ENCODE measurements at regions not wholly inside any gene's neighbourhood (a gene's known extent, or its start where the extent isn't known, plus 50 kb on each side); places are given as distances from the start of the nearest gene placed in this dataset.

GRCh38 chr18:73719611-73720010, 428.0 kb downstream of the FBXO15 start:
- no peak for DNase-seq

GRCh38 chr18:73717570-73717969, 430.1 kb downstream of the FBXO15 start:
- no peak for DNase-seq

- no peak for DNase-seq
These were observed 432.4 kb downstream of the FBXO15 start for GRCh38 chr18:73715210-73715670.

- no peak for DNase-seq
These were observed 433.2 kb downstream of the FBXO15 start for GRCh38 chr18:73714466-73714865.

GRCh38 chr18:73711256-73711655, 436.4 kb downstream of the FBXO15 start:
- no peak for DNase-seq

GRCh38 chr18:73708591-73708990, 439.0 kb downstream of the FBXO15 start:
- no peak for DNase-seq

GRCh38 chr18:73707035-73707434, 440.6 kb downstream of the FBXO15 start:
- no peak for DNase-seq

- no peak for DNase-seq
These were observed 450.3 kb downstream of the FBXO15 start for GRCh38 chr18:73697353-73697752.

- DNase-seq, result no peak
These were observed 450.9 kb downstream of the FBXO15 start for GRCh38 chr18:73696698-73697097.

- no peak for DNase-seq
These were observed 451.5 kb downstream of the FBXO15 start for GRCh38 chr18:73696171-73696570.

GRCh38 chr18:73693091-73693490, 454.5 kb downstream of the FBXO15 start:
- no peak for DNase-seq

- no peak for DNase-seq
These were observed 456.0 kb downstream of the FBXO15 start for GRCh38 chr18:73691624-73692023.

GRCh38 chr18:73691118-73691517, 456.5 kb downstream of the FBXO15 start:
- no peak for DNase-seq

GRCh38 chr18:73690222-73690621, 457.4 kb downstream of the FBXO15 start:
- DNase-seq, result no peak

- DNase-seq, result no peak
These were observed 458.6 kb downstream of the FBXO15 start for GRCh38 chr18:73688851-73689711.

GRCh38 chr18:73688161-73688560, 459.5 kb downstream of the FBXO15 start:
- no peak for DNase-seq

GRCh38 chr18:73684647-73685046, 463.0 kb downstream of the FBXO15 start:
- no peak for DNase-seq

GRCh38 chr18:73683409-73684238, 464.0 kb downstream of the FBXO15 start:
- DNase-seq, result no peak

- DNase-seq, result no peak
These were observed 465.7 kb downstream of the FBXO15 start for GRCh38 chr18:73681912-73682311.

GRCh38 chr18:73681398-73681797, 466.2 kb downstream of the FBXO15 start:
- no peak for DNase-seq

- DNase-seq, result no peak
These were observed 467.5 kb downstream of the FBXO15 start for GRCh38 chr18:73679941-73680712.

GRCh38 chr18:73677450-73677849, 470.2 kb downstream of the FBXO15 start:
- DNase-seq, result no peak

Data from CD4-positive, alpha-beta T cell treated with Interleukin-12 subunit alpha and Interleukin-12 subunit beta, for 1 hour (primary cell).